Panc1 (cell line): ENCODE measurements at regions not wholly inside any gene's neighbourhood (a gene's known extent, or its start where the extent isn't known, plus 50 kb on each side); places are given as distances from the start of the nearest gene placed in this dataset.

ENCODE experiments used
- ATAC-seq: fragments of 200-7000 bp; cut with Tn5 transposase; 2 replicates; pipeline ENCODE4 v1.9.1; 2020; ENCODE audit warnings: mild to moderate bottlenecking, moderate library complexity
- BruUV-seq: library from RNA; stranded (reverse); fragments of 400-500 nt; replicated peaks from 2 replicates; lab custom pipeline; 2021; lab: Mats Ljungman, UMichigan
- CTCF ChIA-PET: fragments of 300-600 bp; sonication (Branson Sonifier 250); formaldehyde crosslinking; loops from one replicate; lab custom pipeline; 2022; ENCODE audit warnings: antibody characterized with exemption; lab: Charles Lee
- POLR2A ChIA-PET: fragments of 300-600 bp; sonication (Branson Sonifier 250); formaldehyde crosslinking; loops from one replicate; lab custom pipeline; 2022; ENCODE audit warnings: antibody characterized with exemption; lab: Charles Lee
- DNase-seq: peaks from one replicate; pipeline ENCODE4 v3.0.0-alpha.2; 2010; ENCODE audit warnings: low read depth, low spot score
- H3K27ac ChIP-seq: 2 replicates; pipeline ENCODE4 v1.5.1; 2011; ENCODE audit warnings: mild to moderate bottlenecking, low read length, inconsistent platforms
- H3K27me3 ChIP-seq: fragments of 200-500 bp; sonication (Bioruptor generic); 2 replicates; pipeline ENCODE4 v1.6.0; 2014; ENCODE audit warnings: low read length, inconsistent platforms; ENCODE audit not compliant: control insufficient read depth, insufficient read depth
- H3K36me3 ChIP-seq: fragments of 200-500 bp; sonication (Bioruptor generic); 2 replicates; pipeline ENCODE4 v1.5.1; 2014; ENCODE audit warnings: inconsistent platforms, mild to moderate bottlenecking, low read length, moderate library complexity; ENCODE audit not compliant: control insufficient read depth, insufficient read depth
- H3K4me1 ChIP-seq: 2 replicates; pipeline ENCODE4 v1.5.1; 2011; ENCODE audit warnings: inconsistent platforms, mild to moderate bottlenecking, low read length, moderate library complexity; ENCODE audit not compliant: control insufficient read depth, insufficient read depth
- H3K4me3 ChIP-seq, 2 experiments: 2 replicates each; pipeline ENCODE4 v1.5.1; 2011 to 2012; ENCODE audit warnings: low read depth in 2 of 2, low read length in 2 of 2, mild to moderate bottlenecking in 2 of 2, inconsistent platforms in 1 of 2, moderate library complexity in 1 of 2
- H3K9me3 ChIP-seq: fragments of 200-500 bp; sonication (Bioruptor generic); 2 replicates; pipeline ENCODE4 v1.5.1; 2014; ENCODE audit warnings: low read depth, mild to moderate bottlenecking, inconsistent platforms, low read length, moderate library complexity; ENCODE audit not compliant: control insufficient read depth, insufficient read depth
- CTCF ChIP-seq: fragments of 450-650 bp; IDR thresholded peaks from 2 replicates; pipeline ENCODE4 v1.5.1; 2017; ENCODE audit warnings: mild to moderate bottlenecking
- POLR2AphosphoS5 ChIP-seq: IDR thresholded peaks from 2 replicates; pipeline ENCODE4 v1.6.1; 2012; ENCODE audit warnings: mild to moderate bottlenecking, low read depth, low read length, moderate library complexity
- REST ChIP-seq, 2 experiments: IDR thresholded peaks; 2 replicates each; pipeline ENCODE4 v1.6.1; 2011 to 2012; ENCODE audit warnings: low read depth in 2 of 2, control low read depth in 1 of 2, low read length in 1 of 2, mild to moderate bottlenecking in 1 of 2, moderate library complexity in 1 of 2; ENCODE audit not compliant: insufficient read depth in 1 of 2
- SIN3A ChIP-seq: IDR thresholded peaks from 2 replicates; pipeline ENCODE4 v1.6.1; 2012; ENCODE audit warnings: low read depth, mild to moderate bottlenecking, low read length, moderate library complexity, borderline replicate concordance; ENCODE audit not compliant: insufficient read depth
- TCF7L2 ChIP-seq: IDR thresholded peaks from 2 replicates; pipeline ENCODE4 v1.6.1; 2011; ENCODE audit warnings: mild to moderate bottlenecking, low read depth, low read length, inconsistent platforms
- in situ Hi-C: cut with HindIII; loops from 2 replicates; pipeline ENCODE4 v1.10.0; 2016; ENCODE audit warnings: low sequenced_read_pairs, low pct_unique_long_range_greater_than_20kb
- intact Hi-C: fragments of 100-400 bp; cut with micrococcal nuclease; formaldehyde crosslinking; loops from one replicate; pipeline ENCODE4 v1.10.0; 2022; ENCODE audit not compliant: unreplicated experiment

- in situ Hi-C loops = no loop called here
- intact Hi-C loops = no loop called here
- no peaks in the 10 kb centered on the region for H3K4me1 ChIP-seq
- no peak overlapping the region for H3K4me3 ChIP-seq
- ATAC-seq = no peak
- TF ChIP-seq TCF7L2 = no peak
- H3K27ac ChIP-seq = no peak overlapping the region
- no peaks in the 10 kb centered on the region for H3K27me3 ChIP-seq
- H3K36me3 ChIP-seq = no peaks in the 10 kb centered on the region
- ChIA-PET CTCF (no interaction called here), POLR2A (no interaction called here)
- BruUV-seq = no TSS peak
- H3K9me3 ChIP-seq = no peaks in the 10 kb centered on the region
- DNase-seq = no peak
Observed at GRCh38 chr4:138560448-138560847, 318.3 kb upstream of the SLC7A11 start.

- Histone ChIP-seq H3K4me3 (no peak overlapping the region), H3K27ac (no peak overlapping the region), H3K27me3 (no peaks in the 10 kb centered on the region), H3K9me3 (no peaks in the 10 kb centered on the region), H3K36me3 (no peaks in the 10 kb centered on the region), H3K4me1 (no peaks in the 10 kb centered on the region)
- intact Hi-C loops (no loop called here), in situ Hi-C loops (no loop called here)
- BruUV-seq = no TSS peak
- POLR2A ChIA-PET = no interaction called here
- no peak for DNase-seq
- TF ChIP-seq CTCF = no peak
- no peak for TF ChIP-seq SIN3A
- TF ChIP-seq TCF7L2 = no peak
- TF ChIP-seq POLR2AphosphoS5 = no peak
- TF ChIP-seq REST (IDR thresholded peaks at IDR 0.05; ENCODE audit: insufficient read depth in 1 of 2, low read depth in 2 of 2, low read length in 1 of 2) = no peak
- no peak for ATAC-seq
- CTCF ChIA-PET = interaction anchor here (0.6 kb wide), 1 partner anchor 360 kb away, joined by 3 read pairs; no protein-coding TSS in a partner anchor
Observed at GRCh38 chr4:138558886-138559285, 316.7 kb upstream of the SLC7A11 start.

- intact Hi-C loops (no loop called here), in situ Hi-C loops (no loop called here)
- BruUV-seq = no TSS peak
- Histone ChIP-seq H3K27ac (no peak overlapping the region), H3K9me3 (no peaks in the 10 kb centered on the region), H3K4me3 (no peak overlapping the region), H3K4me1 (no peaks in the 10 kb centered on the region), H3K36me3 (no peaks in the 10 kb centered on the region), H3K27me3 (no peaks in the 10 kb centered on the region)
- ATAC-seq (no peak), DNase-seq (no peak)
- POLR2A ChIA-PET = no interaction called here
- TF ChIP-seq POLR2AphosphoS5 (no peak), TCF7L2 (no peak), REST (IDR thresholded peaks at IDR 0.05; ENCODE audit: insufficient read depth in 1 of 2, low read depth in 2 of 2, low read length in 1 of 2) (no peak), CTCF (peak; percentile 25), SIN3A (no peak)
- CTCF ChIA-PET = no interaction called here
Observed at GRCh38 chr4:138555584-138555983, 313.4 kb upstream of the SLC7A11 start.
